Lung (tissue), 11 donors: ENCODE measurements at regions not wholly inside any gene's neighbourhood (a gene's known extent, or its start where the extent isn't known, plus 50 kb on each side); places are given as distances from the start of the nearest gene placed in this dataset.

ENCODE experiments used
- ATAC-seq: fragments of 200-7000 bp; cut with Tn5 transposase; one replicate; pipeline ENCODE4 v1.9.1; 2020; ENCODE audit warnings: moderate number of reproducible peaks; ENCODE audit not compliant: insufficient read depth, low FRiP score
- DNase-seq, 3 donors: peaks; one replicate each; pipeline ENCODE4 v3.0.0-alpha.2; 2013 to 2017
- H3K27ac ChIP-seq, 2 donors: one replicate each; pipeline ENCODE4 v1.5.1; 2013; ENCODE audit warnings: mild to moderate bottlenecking in 2 of 2, moderate library complexity in 2 of 2, control low read depth in 1 of 2, inconsistent platforms in 1 of 2, low read depth in 1 of 2, low read length in 1 of 2
- H3K27me3 ChIP-seq, 3 donors: one replicate each; pipeline ENCODE4 v1.5.1; 2013; ENCODE audit warnings: low read length in 2 of 3; ENCODE audit not compliant: control insufficient read depth in 3 of 3, insufficient read depth in 3 of 3
- H3K36me3 ChIP-seq, 4 donors: one replicate each; pipeline ENCODE4 v1.5.1; 2013; ENCODE audit warnings: low read length in 4 of 4, mild to moderate bottlenecking in 1 of 4, moderate library complexity in 1 of 4; ENCODE audit not compliant: control insufficient read depth in 4 of 4, insufficient read depth in 4 of 4
- H3K4me1 ChIP-seq, 5 donors: one replicate each; pipeline ENCODE4 v1.5.1; 2013; ENCODE audit warnings: low read length in 5 of 5, mild to moderate bottlenecking in 2 of 5, moderate library complexity in 1 of 5; ENCODE audit not compliant: control insufficient read depth in 5 of 5, insufficient read depth in 5 of 5
- H3K4me3 ChIP-seq: one replicate; pipeline ENCODE4 v1.5.1; 2013; ENCODE audit warnings: mild to moderate bottlenecking, control low read depth, moderate library complexity
- H3K9ac ChIP-seq, 2 donors: one replicate each; pipeline ENCODE4 v1.5.1; 2013; ENCODE audit warnings: low read length in 2 of 2, control low read depth in 1 of 2; ENCODE audit not compliant: insufficient read depth in 1 of 2
- H3K9me3 ChIP-seq, 4 donors: one replicate each; pipeline ENCODE4 v1.5.1; 2013; ENCODE audit warnings: low read length in 3 of 4, mild to moderate bottlenecking in 1 of 4, moderate library complexity in 1 of 4; ENCODE audit not compliant: control insufficient read depth in 4 of 4, insufficient read depth in 3 of 4
- WGBS, 2 donors: extraction: QIAGEN DNeasy Blood & Tissue Kit; methylation state at CpG; one replicate each; pipeline ENCODE4 v1.1.7; 2013; 5-methylcytosine and 5-hydroxymethylcytosine counted together
- TF ChIP-seq, protein P1 (sequence below): IDR thresholded peaks from 2 replicates; pipeline ENCODE4 v1.5.1; 2012; ENCODE audit warnings: mild to moderate bottlenecking; ENCODE audit errors: control extremely low read depth, extremely low read depth
- donor health status: control.
- donor health status: control.
- donor health status: Bipolar disorder and iron deficiency.
- donor health status: healthy.
- donor health status: DM: yes; HTN: yes; CAD: no.

DNA sequence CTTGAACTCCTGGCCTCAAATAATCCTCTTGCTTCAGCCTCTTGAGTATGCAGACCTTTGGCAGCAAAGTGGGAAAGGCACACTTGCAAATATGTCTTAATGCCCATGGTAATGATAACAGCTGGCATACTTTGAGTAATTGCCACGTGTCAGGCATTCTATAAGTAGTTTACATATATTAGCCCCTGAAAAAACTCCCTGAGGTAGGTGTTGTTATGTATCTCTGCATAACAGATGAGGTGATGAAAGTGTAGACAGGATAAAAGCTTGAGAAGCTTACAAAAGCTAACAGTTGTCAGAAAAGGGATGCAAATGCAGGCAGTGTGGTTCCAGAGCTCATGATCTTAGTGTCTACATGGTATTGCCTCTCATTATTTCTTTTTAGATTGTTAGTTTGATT is 291.1 kb upstream of the C11orf87 start:
- H3K9me3 ChIP-seq = no peaks in the 10 kb centered on the region
- WGBS, 2 donors = 63 to 67% methylated on average over 1 of the region's 1 CpG
- peaks cover 0 to 3% (median 0%) of the 10 kb centered on the region in 3 donors for H3K27me3 ChIP-seq
- DNase-seq (no peak), ATAC-seq (no peak)
- no peaks in the 10 kb centered on the region for H3K36me3 ChIP-seq
- no peak overlapping the region for H3K4me3 ChIP-seq
- no peak overlapping the region for H3K27ac ChIP-seq
- no peaks in the 10 kb centered on the region for H3K4me1 ChIP-seq
- no peak overlapping the region for H3K9ac ChIP-seq
- TF ChIP-seq, protein P1, sequence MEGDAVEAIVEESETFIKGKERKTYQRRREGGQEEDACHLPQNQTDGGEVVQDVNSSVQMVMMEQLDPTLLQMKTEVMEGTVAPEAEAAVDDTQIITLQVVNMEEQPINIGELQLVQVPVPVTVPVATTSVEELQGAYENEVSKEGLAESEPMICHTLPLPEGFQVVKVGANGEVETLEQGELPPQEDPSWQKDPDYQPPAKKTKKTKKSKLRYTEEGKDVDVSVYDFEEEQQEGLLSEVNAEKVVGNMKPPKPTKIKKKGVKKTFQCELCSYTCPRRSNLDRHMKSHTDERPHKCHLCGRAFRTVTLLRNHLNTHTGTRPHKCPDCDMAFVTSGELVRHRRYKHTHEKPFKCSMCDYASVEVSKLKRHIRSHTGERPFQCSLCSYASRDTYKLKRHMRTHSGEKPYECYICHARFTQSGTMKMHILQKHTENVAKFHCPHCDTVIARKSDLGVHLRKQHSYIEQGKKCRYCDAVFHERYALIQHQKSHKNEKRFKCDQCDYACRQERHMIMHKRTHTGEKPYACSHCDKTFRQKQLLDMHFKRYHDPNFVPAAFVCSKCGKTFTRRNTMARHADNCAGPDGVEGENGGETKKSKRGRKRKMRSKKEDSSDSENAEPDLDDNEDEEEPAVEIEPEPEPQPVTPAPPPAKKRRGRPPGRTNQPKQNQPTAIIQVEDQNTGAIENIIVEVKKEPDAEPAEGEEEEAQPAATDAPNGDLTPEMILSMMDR = no peak

DNA sequence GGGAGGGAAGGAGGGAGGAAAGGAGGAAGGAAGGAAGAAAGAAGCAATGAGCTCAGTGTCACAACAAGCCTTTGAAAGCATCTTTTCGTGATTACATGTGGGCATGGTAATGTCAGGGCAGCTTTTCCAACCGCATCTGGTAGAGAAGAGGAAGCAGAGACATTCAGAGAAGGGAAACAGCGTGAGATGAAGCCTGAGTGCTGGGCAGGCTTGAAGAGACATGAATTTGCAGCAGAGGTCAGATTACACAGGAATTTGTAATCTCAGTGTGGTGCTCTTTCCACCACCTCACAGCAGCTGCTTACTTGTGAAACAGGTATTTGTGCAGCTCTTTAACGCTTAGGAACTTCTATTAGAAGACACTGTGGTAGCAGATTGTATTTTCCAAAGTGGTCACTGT is 289.5 kb upstream of the C11orf87 start:
- no peak overlapping the region for H3K27ac ChIP-seq
- WGBS, 2 donors = 22 to 42% methylated on average over 4 of the region's 4 CpGs
- H3K9me3 ChIP-seq = no peaks in the 10 kb centered on the region
- DNase-seq (no peak), ATAC-seq (no peak)
- TF ChIP-seq, protein P1 = no peak
- H3K9ac ChIP-seq = no peak overlapping the region
- no peaks in the 10 kb centered on the region for H3K4me1 ChIP-seq
- H3K4me3 ChIP-seq = no peak overlapping the region
- H3K27me3 ChIP-seq = peaks cover 0 to 3% (median 0%) of the 10 kb centered on the region in 3 donors
- H3K36me3 ChIP-seq = no peaks in the 10 kb centered on the region

DNA sequence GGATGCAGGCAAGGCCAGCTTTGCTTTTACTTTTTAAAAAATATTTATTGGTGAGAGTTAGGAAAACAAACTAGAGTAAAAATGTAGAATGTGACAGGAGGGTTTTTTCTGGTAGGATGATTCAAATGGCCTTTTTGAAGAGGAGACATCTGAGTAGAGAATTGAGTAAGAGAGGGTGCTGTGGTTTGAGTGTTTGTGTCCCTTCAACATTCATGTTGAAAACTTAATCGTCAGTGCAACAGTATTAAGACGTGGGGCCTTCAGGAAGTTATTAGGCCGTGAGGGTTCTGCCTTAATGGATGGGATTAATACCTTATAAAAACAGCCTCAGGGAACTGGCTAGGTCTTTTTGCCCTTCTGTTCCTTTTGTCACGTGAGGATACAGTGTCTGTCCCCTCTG is 288.8 kb upstream of the C11orf87 start:
- peaks cover 0 to 3% (median 0%) of the 10 kb centered on the region in 3 donors for H3K27me3 ChIP-seq
- H3K4me1 ChIP-seq = no peaks in the 10 kb centered on the region
- no peak overlapping the region for H3K4me3 ChIP-seq
- 61 to 75% methylated on average over 4 of the region's 4 CpGs for WGBS, 2 donors
- no peak overlapping the region for H3K27ac ChIP-seq
- no peak overlapping the region for H3K9ac ChIP-seq
- no peaks in the 10 kb centered on the region for H3K9me3 ChIP-seq
- TF ChIP-seq, protein P1 = no peak
- DNase-seq = no peak
- no peak for ATAC-seq
- no peaks in the 10 kb centered on the region for H3K36me3 ChIP-seq

DNA sequence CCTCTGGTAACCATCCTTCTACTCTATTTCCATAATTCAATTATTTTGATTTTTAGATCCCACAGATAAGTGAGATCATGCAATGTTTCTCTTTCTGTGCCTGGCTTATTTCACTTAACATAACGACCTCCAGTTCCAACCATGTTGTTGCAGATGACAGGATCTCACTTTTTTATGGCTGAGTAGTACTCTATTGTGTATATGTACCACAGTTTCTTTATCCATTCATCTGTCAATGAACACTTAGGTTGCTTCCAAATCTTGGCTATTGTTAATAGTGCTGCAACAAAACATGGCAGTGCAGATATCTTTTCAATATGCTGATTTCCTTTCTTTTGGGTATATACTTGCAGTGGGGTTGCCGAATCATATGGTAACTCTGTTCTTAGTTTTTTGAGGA is 286.4 kb upstream of the C11orf87 start:
- Histone ChIP-seq H3K27me3 (peaks cover 0 to 3% (median 0%) of the 10 kb centered on the region in 3 donors), H3K9ac (no peak overlapping the region), H3K9me3 (no peaks in the 10 kb centered on the region), H3K4me1 (peaks cover 0 to under 1% (median 0%) of the 10 kb centered on the region in 5 donors), H3K36me3 (no peaks in the 10 kb centered on the region), H3K4me3 (no peak overlapping the region), H3K27ac (no peak overlapping the region)
- TF ChIP-seq, protein P1 = no peak
- WGBS, 2 donors = 83 to 87% methylated on average over 2 of the region's 2 CpGs
- no peak for DNase-seq
- ATAC-seq = no peak
